Activated naive CD4-positive, alpha-beta T cell treated with Interleukin-2 at 50 U/mL for 16 hours (primary cell): ENCODE measurements at regions not wholly inside any gene's neighbourhood (a gene's known extent, or its start where the extent isn't known, plus 50 kb on each side); places are given as distances from the start of the nearest gene placed in this dataset.

Source experiments
- DNase-seq: peaks from one replicate; pipeline ENCODE4 v3.0.0-alpha.2; 2020

- no peak for DNase-seq
Observed at GRCh38 chr1:23614032-23614660, 54.8 kb upstream of the ID3 start.

GRCh38 chr1:23613191-23614031, 54.1 kb upstream of the ID3 start:
- peak; percentile 45 for DNase-seq

GRCh38 chr1:23611601-23612327, 52.5 kb upstream of the ID3 start:
- no peak for DNase-seq

GRCh38 chr1:23610677-23611076, 51.4 kb upstream of the ID3 start:
- no peak for DNase-seq

GRCh38 chr1:23609971-23610370, 50.7 kb upstream of the ID3 start:
- DNase-seq, result no peak
